HL-60 (cell line): ENCODE measurements at regions not wholly inside any gene's neighbourhood (a gene's known extent, or its start where the extent isn't known, plus 50 kb on each side); places are given as distances from the start of the nearest gene placed in this dataset.

Source experiments
- DNase-seq, 2 experiments: peaks; one replicate each; pipeline ENCODE4 v3.0.0-alpha.2; 2010 to 2020; ENCODE audit warnings: low read depth in 1 of 2, low spot score in 1 of 2
- H3K27ac ChIP-seq: fragments of 250-450 bp; sonication (Bioruptor Pico); replicated peaks from 2 replicates; pipeline ENCODE4 v1.5.1; 2020; ENCODE audit warnings: mild to moderate bottlenecking, moderate library complexity
- H3K27me3 ChIP-seq: fragments of 250-450 bp; sonication (Bioruptor Pico); 2 replicates; pipeline ENCODE4 v1.5.1; 2021; ENCODE audit warnings: mild to moderate bottlenecking, moderate library complexity; ENCODE audit not compliant: insufficient read depth, poor library complexity, severe bottlenecking
- H3K4me3 ChIP-seq: replicated peaks from 2 replicates; pipeline ENCODE4 v1.5.1; 2011; ENCODE audit warnings: mild to moderate bottlenecking, control low read depth, low read length; ENCODE audit not compliant: insufficient read depth
- CTCF ChIP-seq: IDR thresholded peaks from one replicate; pipeline ENCODE4 v1.5.1; 2011; ENCODE audit warnings: low read length, control low read depth, inconsistent platforms; ENCODE audit not compliant: insufficient read depth
- GABPA ChIP-seq: IDR thresholded peaks from 2 replicates; pipeline ENCODE4 v1.6.1; 2012; ENCODE audit warnings: low read depth
- POLR2AphosphoS5 ChIP-seq: IDR thresholded peaks from 2 replicates; pipeline ENCODE4 v1.6.1; 2012; ENCODE audit warnings: low read depth
- SPI1 ChIP-seq: IDR thresholded peaks from 2 replicates; pipeline ENCODE4 v1.6.1; 2012; ENCODE audit warnings: low read depth, mild to moderate bottlenecking, borderline replicate concordance
- TF ChIP-seq, protein P1 (sequence below): IDR thresholded peaks from 2 replicates; pipeline ENCODE4 v1.6.1; 2012; ENCODE audit warnings: low read depth; ENCODE audit not compliant: insufficient replicate concordance

DNA sequence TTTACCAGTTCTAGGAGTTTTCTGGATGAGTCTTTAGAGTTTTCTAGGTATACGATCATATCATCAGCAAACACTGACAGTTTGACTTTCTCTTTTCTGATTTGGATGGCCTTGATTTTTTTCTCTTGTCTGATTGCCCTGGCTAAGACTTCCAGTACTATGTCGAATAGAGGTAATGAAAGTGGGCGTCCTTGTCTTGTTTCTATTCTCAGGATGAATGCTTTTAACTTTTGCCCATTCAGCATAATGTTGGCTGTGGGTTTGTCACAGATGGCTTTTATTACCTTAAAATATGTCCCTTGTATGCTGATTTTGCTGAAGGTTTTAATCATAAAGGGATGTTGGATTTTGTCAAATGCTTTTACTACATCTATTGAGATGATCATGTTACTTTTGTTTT, 223.2 kb upstream of the COBL start:
- no peak for DNase-seq
- Histone ChIP-seq H3K27ac (no peak overlapping the region), H3K4me3 (no peak overlapping the region), H3K27me3 (no peaks in the 10 kb centered on the region)
- no peak for TF ChIP-seq CTCF
- TF ChIP-seq SPI1 = no peak
- TF ChIP-seq, protein P1, sequence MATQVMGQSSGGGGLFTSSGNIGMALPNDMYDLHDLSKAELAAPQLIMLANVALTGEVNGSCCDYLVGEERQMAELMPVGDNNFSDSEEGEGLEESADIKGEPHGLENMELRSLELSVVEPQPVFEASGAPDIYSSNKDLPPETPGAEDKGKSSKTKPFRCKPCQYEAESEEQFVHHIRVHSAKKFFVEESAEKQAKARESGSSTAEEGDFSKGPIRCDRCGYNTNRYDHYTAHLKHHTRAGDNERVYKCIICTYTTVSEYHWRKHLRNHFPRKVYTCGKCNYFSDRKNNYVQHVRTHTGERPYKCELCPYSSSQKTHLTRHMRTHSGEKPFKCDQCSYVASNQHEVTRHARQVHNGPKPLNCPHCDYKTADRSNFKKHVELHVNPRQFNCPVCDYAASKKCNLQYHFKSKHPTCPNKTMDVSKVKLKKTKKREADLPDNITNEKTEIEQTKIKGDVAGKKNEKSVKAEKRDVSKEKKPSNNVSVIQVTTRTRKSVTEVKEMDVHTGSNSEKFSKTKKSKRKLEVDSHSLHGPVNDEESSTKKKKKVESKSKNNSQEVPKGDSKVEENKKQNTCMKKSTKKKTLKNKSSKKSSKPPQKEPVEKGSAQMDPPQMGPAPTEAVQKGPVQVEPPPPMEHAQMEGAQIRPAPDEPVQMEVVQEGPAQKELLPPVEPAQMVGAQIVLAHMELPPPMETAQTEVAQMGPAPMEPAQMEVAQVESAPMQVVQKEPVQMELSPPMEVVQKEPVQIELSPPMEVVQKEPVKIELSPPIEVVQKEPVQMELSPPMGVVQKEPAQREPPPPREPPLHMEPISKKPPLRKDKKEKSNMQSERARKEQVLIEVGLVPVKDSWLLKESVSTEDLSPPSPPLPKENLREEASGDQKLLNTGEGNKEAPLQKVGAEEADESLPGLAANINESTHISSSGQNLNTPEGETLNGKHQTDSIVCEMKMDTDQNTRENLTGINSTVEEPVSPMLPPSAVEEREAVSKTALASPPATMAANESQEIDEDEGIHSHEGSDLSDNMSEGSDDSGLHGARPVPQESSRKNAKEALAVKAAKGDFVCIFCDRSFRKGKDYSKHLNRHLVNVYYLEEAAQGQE = no peak
- TF ChIP-seq POLR2AphosphoS5 = no peak
- no peak for TF ChIP-seq GABPA

- Histone ChIP-seq H3K4me3 (no peak overlapping the region), H3K27ac (no peak overlapping the region), H3K27me3 (no peaks in the 10 kb centered on the region)
- TF ChIP-seq POLR2AphosphoS5 = no peak
- peak; percentile 19; the same call in 1 of the 2 replicates for TF ChIP-seq SPI1
- no peak for TF ChIP-seq GABPA
- TF ChIP-seq, protein P1 = no peak
- TF ChIP-seq CTCF = no peak
- no peak for DNase-seq
Measured at GRCh38 chr7:51528172-51528571, 211.6 kb upstream of the COBL start.

GRCh38 chr7:51521694-51522312, 205.2 kb upstream of the COBL start:
- DNase-seq = no peak
- Histone ChIP-seq H3K27me3 (no peaks in the 10 kb centered on the region), H3K4me3 (no peak overlapping the region), H3K27ac (no peak overlapping the region)
- TF ChIP-seq CTCF (no peak), GABPA (no peak), SPI1 (no peak), POLR2AphosphoS5 (no peak)
- TF ChIP-seq, protein P1 = no peak
